Activated naive CD4-positive, alpha-beta T cell treated with anti-CD3 and anti-CD28 coated beads, Interleukin-2, amount 50 U/mL, for 72 hours (primary cell): ENCODE measurements at regions not wholly inside any gene's neighbourhood (a gene's known extent, or its start where the extent isn't known, plus 50 kb on each side); places are given as distances from the start of the nearest gene placed in this dataset.
"Not testable (repeated sequence)": the region's sequence is repeated elsewhere in the genome, so short reads cannot be mapped to it uniquely, and the experiment has no call there.

Experiments used
- ATAC-seq, 2 donors: fragments of 150-1000 bp; cut with Tn5 transposase; 2 replicates each; pipeline ENCODE4 v1.10.0; 2021; ENCODE audit warnings: mild to moderate bottlenecking in 2 of 2, moderate library complexity in 2 of 2
- DNase-seq, 2 donors: peaks; one replicate each; pipeline ENCODE4 v3.0.0; 2021 to 2022; ENCODE audit warnings: low spot score in 2 of 2
- H3K27ac Mint-ChIP-seq, 2 donors: one replicate each; pipeline ENCODE4 v1.8.0; 2022; ENCODE audit warnings: mild to moderate bottlenecking in 2 of 2, mixed read lengths in 2 of 2
- H3K36me3 Mint-ChIP-seq, 2 donors: one replicate each; pipeline ENCODE4 v1.8.0; 2022; ENCODE audit warnings: mixed read lengths in 2 of 2
- H3K9me3 Mint-ChIP-seq, 2 donors: one replicate each; pipeline ENCODE4 v1.8.0; 2022; ENCODE audit warnings: mixed read lengths in 2 of 2

- ATAC-seq (no peak), DNase-seq (no peak)
- peaks cover 17 to 22% of the 10 kb centered on the region in 2 donors for H3K9me3 Mint-ChIP-seq
- no peak overlapping the region for H3K27ac Mint-ChIP-seq
- no peaks in the 10 kb centered on the region for H3K36me3 Mint-ChIP-seq
Measured at GRCh38 chr3:65153850-65154512, 466.2 kb upstream of the ADAMTS9 start.

GRCh38 chr3:65151666-65152065, 463.9 kb upstream of the ADAMTS9 start:
- Mint-ChIP-seq H3K9me3 (peaks cover 17 to 18% of the 10 kb centered on the region in 2 donors), H3K36me3 (no peaks in the 10 kb centered on the region)
- no peak for ATAC-seq

GRCh38 chr3:65149877-65150276, 462.1 kb upstream of the ADAMTS9 start:
- H3K36me3 Mint-ChIP-seq, result no peaks in the 10 kb centered on the region
- DNase-seq (no peak), ATAC-seq (no peak)
- no peak overlapping the region for H3K27ac Mint-ChIP-seq
- H3K9me3 Mint-ChIP-seq, result peaks cover 11 to 14% of the 10 kb centered on the region in 2 donors

More at GRCh38 chr3:65151666-65152065, 463.9 kb upstream of the ADAMTS9 start:
- no peak overlapping the region for H3K27ac Mint-ChIP-seq
- DNase-seq, result no peak

- Mint-ChIP-seq H3K9me3 (peaks cover 11 to 14% of the 10 kb centered on the region in 2 donors), H3K36me3 (no peaks in the 10 kb centered on the region), H3K27ac (no peak overlapping the region)
- ATAC-seq, result no peak
- DNase-seq, result no peak
Measured at GRCh38 chr3:65148687-65149086, 460.9 kb upstream of the ADAMTS9 start.

GRCh38 chr3:65146179-65146578, 458.4 kb upstream of the ADAMTS9 start:
- Mint-ChIP-seq H3K9me3 (peaks cover 11 to 13% of the 10 kb centered on the region in 2 donors), H3K27ac (no peak overlapping the region), H3K36me3 (no peaks in the 10 kb centered on the region)
- ATAC-seq, result no peak
- no peak for DNase-seq

GRCh38 chr3:65145680-65146079, 457.9 kb upstream of the ADAMTS9 start:
- Mint-ChIP-seq H3K9me3 (peaks cover 6 to 8% of the 10 kb centered on the region in 2 donors), H3K36me3 (no peaks in the 10 kb centered on the region), H3K27ac (no peak overlapping the region)
- no peak for DNase-seq
- ATAC-seq, result no peak

- peaks cover 3 to 5% of the 10 kb centered on the region in 2 donors for H3K9me3 Mint-ChIP-seq
- no peaks in the 10 kb centered on the region for H3K36me3 Mint-ChIP-seq
- DNase-seq (no peak), ATAC-seq (no peak)
- H3K27ac Mint-ChIP-seq, result no peak overlapping the region
Measured at GRCh38 chr3:65144791-65145351, 457.1 kb upstream of the ADAMTS9 start.

GRCh38 chr3:65142456-65142855, 454.7 kb upstream of the ADAMTS9 start:
- no peaks in the 10 kb centered on the region for H3K36me3 Mint-ChIP-seq

GRCh38 chr3:65138556-65138955, 450.8 kb upstream of the ADAMTS9 start:
- Mint-ChIP-seq H3K9me3 (peaks cover 4 to 20% of the 10 kb centered on the region in 2 donors), H3K27ac (no peak overlapping the region), H3K36me3 (no peaks in the 10 kb centered on the region)
- no peak for ATAC-seq
- DNase-seq, result no peak

More at GRCh38 chr3:65142456-65142855, 454.7 kb upstream of the ADAMTS9 start:
- ATAC-seq, result no peak
- DNase-seq, result no peak
- Mint-ChIP-seq H3K27ac (no peak overlapping the region), H3K9me3 (peaks cover 9 to 10% of the 10 kb centered on the region in 2 donors)

GRCh38 chr3:65133752-65134151, 446.0 kb upstream of the ADAMTS9 start:
- ATAC-seq, H3K36me3 Mint-ChIP-seq, DNase-seq, H3K27ac Mint-ChIP-seq: not testable (repeated sequence)
- peaks cover 7 to 30% of the 10 kb centered on the region in 2 donors for H3K9me3 Mint-ChIP-seq

GRCh38 chr3:65130782-65131181, 443.0 kb upstream of the ADAMTS9 start:
- Mint-ChIP-seq H3K9me3 (peaks cover 7 to 22% of the 10 kb centered on the region in 2 donors), H3K27ac (no peak overlapping the region), H3K36me3 (peaks cover 0 to 5% of the 10 kb centered on the region in 2 donors)
- no peak for DNase-seq
- ATAC-seq, result no peak

GRCh38 chr3:65128346-65128745, 440.5 kb upstream of the ADAMTS9 start:
- no peak overlapping the region for H3K27ac Mint-ChIP-seq
- ATAC-seq (no peak), DNase-seq (no peak)
- peaks cover 2 to 5% of the 10 kb centered on the region in 2 donors for H3K36me3 Mint-ChIP-seq
- peaks cover 7 to 14% of the 10 kb centered on the region in 2 donors for H3K9me3 Mint-ChIP-seq

GRCh38 chr3:65126527-65127410, 439.0 kb upstream of the ADAMTS9 start:
- DNase-seq (no peak), ATAC-seq (no peak)
- peaks cover 5 to 9% of the 10 kb centered on the region in 2 donors for H3K36me3 Mint-ChIP-seq
- H3K27ac Mint-ChIP-seq, result no peak overlapping the region
- H3K9me3 Mint-ChIP-seq, result peaks cover 12 to 15% of the 10 kb centered on the region in 2 donors

- not testable (repeated sequence) for H3K27ac Mint-ChIP-seq, DNase-seq, ATAC-seq
- peaks cover 8 to 28% of the 10 kb centered on the region in 2 donors for H3K36me3 Mint-ChIP-seq
- H3K9me3 Mint-ChIP-seq, result peaks cover 22 to 25% of the 10 kb centered on the region in 2 donors
Measured at GRCh38 chr3:65120156-65120555, 432.4 kb upstream of the ADAMTS9 start.

- DNase-seq (no peak), ATAC-seq (no peak)
- Mint-ChIP-seq H3K27ac (no peak overlapping the region), H3K36me3 (peaks cover 8 to 28% of the 10 kb centered on the region in 2 donors), H3K9me3 (peaks cover 26 to 29% of the 10 kb centered on the region in 2 donors)
Measured at GRCh38 chr3:65118912-65119499, 431.2 kb upstream of the ADAMTS9 start.

GRCh38 chr3:65114041-65114440, 426.2 kb upstream of the ADAMTS9 start:
- Mint-ChIP-seq H3K27ac (no peak overlapping the region), H3K36me3 (peaks cover 2 to 15% of the 10 kb centered on the region in 2 donors), H3K9me3 (peaks cover 20 to 22% of the 10 kb centered on the region in 2 donors)
- no peak for DNase-seq
- no peak for ATAC-seq
